Endothelial cell of umbilical vein (primary cell): ENCODE measurements at regions not wholly inside any gene's neighbourhood (a gene's known extent, or its start where the extent isn't known, plus 50 kb on each side); places are given as distances from the start of the nearest gene placed in this dataset.

Source experiments
- BruUV-seq: library from RNA; stranded (reverse); fragments of 400-500 nt; replicated peaks from 2 replicates; lab custom pipeline; 2021; lab: Mats Ljungman, UMichigan
- CTCF ChIA-PET: fragments of 300-600, 350-600 bp; sonication (Branson Sonifier 250); formaldehyde crosslinking; loops from one replicate; lab custom pipeline; 2021; ENCODE audit warnings: antibody characterized with exemption, inconsistent platforms; lab: Charles Lee
- POLR2A ChIA-PET: fragments of 300-600, 350-600 bp; sonication (Branson Sonifier 250); formaldehyde crosslinking; loops from one replicate; lab custom pipeline; 2021; ENCODE audit warnings: antibody characterized with exemption, inconsistent platforms; lab: Charles Lee
- DNase-seq: peaks from one replicate; pipeline ENCODE4 v3.0.0-alpha.2; 2011; ENCODE audit warnings: low read depth, low spot score
- FAIRE-seq: peaks from 2 replicates; lab custom pipeline; 2011; peaks lifted over from hg19 to GRCh38; lab: Jason Lieb, UNC
- H2AFZ ChIP-seq: 2 replicates; pipeline ENCODE4 v1.6.0; 2012; ENCODE audit warnings: low read depth, low read length, control low read depth, inconsistent platforms
- H3K27ac ChIP-seq: 2 replicates; pipeline ENCODE4 v1.5.1; 2011; ENCODE audit warnings: low read depth, mild to moderate bottlenecking, control low read depth, low read length, moderate library complexity; ENCODE audit not compliant: insufficient read depth
- H3K27me3 ChIP-seq, 2 experiments: 2 replicates each; pipeline versions ENCODE4 v1.6.0 to v1.6.1; 2011; ENCODE audit warnings: low read length in 2 of 2, mixed read lengths in 1 of 2; ENCODE audit not compliant: control insufficient read depth in 2 of 2, insufficient read depth in 2 of 2
- H3K36me3 ChIP-seq, 2 experiments: 2 replicates in 1 of 2; 3 replicates in 1 of 2; pipeline ENCODE4 v1.5.1; 2011; ENCODE audit warnings: low read length in 2 of 2, mild to moderate bottlenecking in 1 of 2, moderate library complexity in 1 of 2; ENCODE audit not compliant: control insufficient read depth in 2 of 2, insufficient read depth in 2 of 2; ENCODE audit errors: extremely low read depth in 1 of 2
- H3K4me1 ChIP-seq: 3 replicates; pipeline ENCODE4 v1.5.1; 2011; ENCODE audit warnings: mild to moderate bottlenecking, low read length; ENCODE audit not compliant: control insufficient read depth, insufficient read depth; ENCODE audit errors: extremely low read depth
- H3K4me2 ChIP-seq: 2 replicates; pipeline ENCODE4 v1.6.1; 2011; ENCODE audit warnings: low read length, control low read depth, mixed read lengths; ENCODE audit not compliant: insufficient read depth
- H3K4me3 ChIP-seq, 3 experiments: fragments of 200-600 bp in 1 of 3; sonication (generic), shearing (Covaris generic) in 1 of 3; replicated peaks in 1 of 3; 2 replicates each; pipeline ENCODE4 v1.5.1; 2011 to 2016; ENCODE audit warnings: control low read depth in 3 of 3, low read length in 3 of 3, mild to moderate bottlenecking in 2 of 3, inconsistent platforms in 1 of 3, low read depth in 1 of 3, moderate library complexity in 1 of 3; ENCODE audit not compliant: insufficient read depth in 1 of 3
- H3K79me2 ChIP-seq: 2 replicates; pipeline ENCODE4 v1.6.0; 2012; ENCODE audit warnings: low read length, inconsistent platforms; ENCODE audit not compliant: control insufficient read depth, insufficient read depth
- H3K9ac ChIP-seq: replicated peaks from 2 replicates; pipeline ENCODE3; 2011; ENCODE audit warnings: low read length, control low read depth; ENCODE audit not compliant: insufficient read depth; ENCODE audit errors: extremely low read depth
- H3K9me1 ChIP-seq: replicated peaks from 3 replicates; pipeline ENCODE4 v1.6.0; 2011; ENCODE audit warnings: mild to moderate bottlenecking, low read length; ENCODE audit not compliant: control insufficient read depth, insufficient read depth; ENCODE audit errors: extremely low read depth
- H3K9me3 ChIP-seq: replicated peaks from 2 replicates; pipeline ENCODE4 v1.5.1; 2012; ENCODE audit warnings: low read length, inconsistent platforms; ENCODE audit not compliant: control insufficient read depth, insufficient read depth
- H4K20me1 ChIP-seq: replicated peaks from 2 replicates; pipeline ENCODE3; 2011; ENCODE audit warnings: mild to moderate bottlenecking, low read length; ENCODE audit not compliant: control insufficient read depth, insufficient read depth; ENCODE audit errors: extremely low read depth
- EZH2 ChIP-seq: IDR thresholded peaks from 2 replicates; pipeline ENCODE4 v1.6.1; 2012; ENCODE audit warnings: borderline replicate concordance, low read depth, mild to moderate bottlenecking, moderate library complexity, low read length, inconsistent platforms; ENCODE audit not compliant: severe bottlenecking
- FOS ChIP-seq: IDR thresholded peaks from 2 replicates; pipeline ENCODE4 v1.6.1; 2011; ENCODE audit warnings: mild to moderate bottlenecking, low read length, moderate library complexity, borderline replicate concordance; ENCODE audit not compliant: insufficient read depth
- GATA2 ChIP-seq: IDR thresholded peaks from 2 replicates; pipeline ENCODE4 v1.7.0; 2011; ENCODE audit warnings: low read depth, mild to moderate bottlenecking, moderate library complexity, mixed read lengths, low read length; ENCODE audit not compliant: insufficient read length, insufficient read depth
- JUN ChIP-seq: IDR thresholded peaks from 2 replicates; pipeline ENCODE4 v1.6.1; 2011; ENCODE audit warnings: borderline replicate concordance, low read depth; ENCODE audit not compliant: insufficient read length, insufficient read depth
- MYC ChIP-seq: IDR thresholded peaks from one replicate; pipeline ENCODE4 v1.6.1; 2011; ENCODE audit warnings: mild to moderate bottlenecking, low read depth, low read length
- POLR2A ChIP-seq: IDR thresholded peaks from 2 replicates; pipeline ENCODE4 v1.6.1; 2012; ENCODE audit warnings: low read depth, mild to moderate bottlenecking, control low read depth, low read length
- POLR2AphosphoS5 ChIP-seq: IDR thresholded peaks from 2 replicates; pipeline ENCODE4 v1.6.1; 2012; ENCODE audit warnings: low read depth, mild to moderate bottlenecking, control low read depth, low read length, moderate library complexity; ENCODE audit not compliant: insufficient read depth
- dilution Hi-C: fragments of 300-500 bp; cut with MboI; formaldehyde crosslinking; loops from one replicate; pipeline ENCODE4 v1.15.0; 2019; ENCODE audit warnings: low sequenced_read_pairs; ENCODE audit not compliant: extremely low pct_ligation_motif_present
- intact Hi-C: fragments of 100-400 bp; cut with micrococcal nuclease; formaldehyde crosslinking; loops from one replicate; pipeline ENCODE4 v1.10.0; 2022
- TF ChIP-seq, protein P1 (sequence below): IDR thresholded peaks from 2 replicates; pipeline ENCODE4 v1.6.1; 2011; ENCODE audit not compliant: insufficient read depth, insufficient read length
- TF ChIP-seq, protein P2 (sequence below), 2 donors: IDR thresholded peaks; 1 replicate in 1 of 2; 2 replicates in 1 of 2; pipeline ENCODE4 v1.5.1; 2011; ENCODE audit warnings: low read length in 2 of 2, mild to moderate bottlenecking in 2 of 2, moderate library complexity in 2 of 2, control low read depth in 1 of 2, inconsistent platforms in 1 of 2, low read depth in 1 of 2; ENCODE audit not compliant: insufficient read depth in 1 of 2; ENCODE audit errors: extremely low read depth in 1 of 2

DNA sequence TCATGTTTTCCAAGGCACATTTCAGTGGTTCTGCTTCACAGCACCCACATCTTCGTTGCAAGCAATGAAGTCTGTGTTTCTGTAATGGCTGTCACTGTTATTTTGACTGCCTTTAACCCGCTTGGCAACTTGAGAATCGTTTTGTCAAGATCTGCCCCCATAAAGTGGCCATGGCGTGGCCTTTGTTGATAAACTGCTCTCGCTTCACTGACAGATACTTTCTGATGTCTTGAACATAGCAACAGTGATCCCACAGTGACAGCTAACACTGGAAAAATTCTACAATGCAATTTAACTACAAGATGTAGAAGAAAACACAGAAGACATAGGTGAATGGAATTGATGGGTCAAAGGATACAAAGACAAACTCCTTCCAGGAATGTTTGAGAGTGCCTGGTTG is 184.2 kb downstream of the KLHL28 start:
- Histone ChIP-seq H3K4me1 (no peaks in the 10 kb centered on the region), H2AFZ (no peak overlapping the region), H3K27ac (no peak overlapping the region), H3K9me1 (no peaks in the 10 kb centered on the region), H3K4me2 (no peak overlapping the region), H3K4me3 (no peak overlapping the region), H3K36me3 (no peaks in the 10 kb centered on the region), H4K20me1 (no peaks in the 10 kb centered on the region), H3K27me3 (no peaks in the 10 kb centered on the region), H3K9me3 (no peaks in the 10 kb centered on the region), H3K9ac (no peak overlapping the region), H3K79me2 (no peaks in the 10 kb centered on the region)
- BruUV-seq = no TSS peak
- TF ChIP-seq JUN (no peak), FOS (no peak), POLR2AphosphoS5 (no peak), POLR2A (no peak), EZH2 (no peak), MYC (no peak), GATA2 (no peak)
- TF ChIP-seq, protein P1, sequence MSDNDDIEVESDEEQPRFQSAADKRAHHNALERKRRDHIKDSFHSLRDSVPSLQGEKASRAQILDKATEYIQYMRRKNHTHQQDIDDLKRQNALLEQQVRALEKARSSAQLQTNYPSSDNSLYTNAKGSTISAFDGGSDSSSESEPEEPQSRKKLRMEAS = no peak
- TF ChIP-seq, protein P2, sequence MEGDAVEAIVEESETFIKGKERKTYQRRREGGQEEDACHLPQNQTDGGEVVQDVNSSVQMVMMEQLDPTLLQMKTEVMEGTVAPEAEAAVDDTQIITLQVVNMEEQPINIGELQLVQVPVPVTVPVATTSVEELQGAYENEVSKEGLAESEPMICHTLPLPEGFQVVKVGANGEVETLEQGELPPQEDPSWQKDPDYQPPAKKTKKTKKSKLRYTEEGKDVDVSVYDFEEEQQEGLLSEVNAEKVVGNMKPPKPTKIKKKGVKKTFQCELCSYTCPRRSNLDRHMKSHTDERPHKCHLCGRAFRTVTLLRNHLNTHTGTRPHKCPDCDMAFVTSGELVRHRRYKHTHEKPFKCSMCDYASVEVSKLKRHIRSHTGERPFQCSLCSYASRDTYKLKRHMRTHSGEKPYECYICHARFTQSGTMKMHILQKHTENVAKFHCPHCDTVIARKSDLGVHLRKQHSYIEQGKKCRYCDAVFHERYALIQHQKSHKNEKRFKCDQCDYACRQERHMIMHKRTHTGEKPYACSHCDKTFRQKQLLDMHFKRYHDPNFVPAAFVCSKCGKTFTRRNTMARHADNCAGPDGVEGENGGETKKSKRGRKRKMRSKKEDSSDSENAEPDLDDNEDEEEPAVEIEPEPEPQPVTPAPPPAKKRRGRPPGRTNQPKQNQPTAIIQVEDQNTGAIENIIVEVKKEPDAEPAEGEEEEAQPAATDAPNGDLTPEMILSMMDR (IDR thresholded peaks at IDR 0.05; ENCODE audit: extremely low read depth in 1 of 2, insufficient read depth in 1 of 2, low read depth in 1 of 2, low read length in 2 of 2) = no peak
- dilution Hi-C loops (no loop called here), intact Hi-C loops (no loop called here)
- FAIRE-seq (no peak), DNase-seq (no peak)
- POLR2A ChIA-PET = no interaction called here
- CTCF ChIA-PET = no interaction called here
